PC-3 (cell line): ENCODE measurements at regions not wholly inside any gene's neighbourhood (a gene's known extent, or its start where the extent isn't known, plus 50 kb on each side); places are given as distances from the start of the nearest gene placed in this dataset.

Source experiments
- CTCF ChIP-seq: fragments of 300-600 bp; sonication (generic); conservative IDR thresholded peaks from 2 replicates; pipeline ENCODE4 v1.5.1; 2017; ENCODE audit warnings: antibody characterized with exemption, low read depth, mild to moderate bottlenecking, low read length
- EZH2 ChIP-seq: fragments of 300-600 bp; sonication (generic); IDR thresholded peaks from one replicate; pipeline ENCODE4 v1.6.1; 2017; ENCODE audit warnings: antibody characterized with exemption, mild to moderate bottlenecking, low read length; ENCODE audit not compliant: unreplicated experiment

- TF ChIP-seq CTCF (no peak), EZH2 (no peak)
Measured at GRCh38 chr4:178347111-178347510, 904.9 kb upstream of the AGA start.
